IMR-90 (cell line): ENCODE measurements at regions not wholly inside any gene's neighbourhood (a gene's known extent, or its start where the extent isn't known, plus 50 kb on each side); places are given as distances from the start of the nearest gene placed in this dataset.

ENCODE experiments used
- CHD1 ChIP-seq: IDR thresholded peaks from 2 replicates; pipeline ENCODE4 v1.6.1; 2012; ENCODE audit warnings: low read depth, low read length, improper control_type of control experiment
- CTCF ChIP-seq: conservative IDR thresholded peaks from 2 replicates; pipeline ENCODE4 v1.5.1; 2012; ENCODE audit warnings: mild to moderate bottlenecking, low read depth, low read length, improper control_type of control experiment
- FOS ChIP-seq: fragments of 150-350 bp; IDR thresholded peaks from 2 replicates; pipeline ENCODE4 v1.6.1; 2016; ENCODE audit warnings: low read depth, low read length
- MXI1 ChIP-seq: IDR thresholded peaks from 2 replicates; pipeline ENCODE4 v1.6.1; 2012; ENCODE audit warnings: low read depth, mild to moderate bottlenecking, low read length, moderate library complexity, borderline replicate concordance
- POLR2A ChIP-seq: IDR thresholded peaks from 2 replicates; pipeline ENCODE4 v1.6.1; 2012; ENCODE audit warnings: mild to moderate bottlenecking, low read depth, low read length
- RFX5 ChIP-seq: IDR thresholded peaks from 2 replicates; pipeline ENCODE4 v1.8.0; 2012; ENCODE audit warnings: low read depth, mild to moderate bottlenecking, low read length, moderate library complexity

GRCh38 chr20:48293671-48294070 lies 508.4 kb upstream of the SULF2 start:
- TF ChIP-seq CTCF: no peak
- TF ChIP-seq MXI1: no peak
- no peak for TF ChIP-seq POLR2A
- TF ChIP-seq RFX5: no peak
- TF ChIP-seq FOS: no peak
- TF ChIP-seq CHD1: no peak
